HEK293 (cell line): ENCODE measurements at regions not wholly inside any gene's neighbourhood (a gene's known extent, or its start where the extent isn't known, plus 50 kb on each side); places are given as distances from the start of the nearest gene placed in this dataset.

ENCODE experiments used
- CTCF ChIA-PET: fragments of 350-600 bp; formaldehyde crosslinking; extraction: SDS; loops from one replicate; lab custom pipeline; 2021; ENCODE audit warnings: antibody characterized with exemption; lab: Yijun Ruan, JAX
- POLR2A ChIA-PET: fragments of 300-600 bp; formaldehyde crosslinking; extraction: SDS; loops from one replicate; lab custom pipeline; 2020; ENCODE audit warnings: antibody characterized with exemption, inconsistent platforms; lab: Yijun Ruan, JAX
- H3K27ac ChIP-seq: fragments of 200-500 bp; sonication (Bioruptor generic); 2 replicates; pipeline ENCODE4 v1.5.1; 2014; ENCODE audit warnings: low read depth, low read length, control low read depth, inconsistent platforms; ENCODE audit errors: extremely low read depth
- H3K36me3 ChIP-seq, 2 experiments: fragments of 200-500 bp in 1 of 2; sonication (Bioruptor generic) in 1 of 2; 1 replicate in 1 of 2; 2 replicates in 1 of 2; pipeline ENCODE4 v1.5.1; 2014 to 2017; ENCODE audit warnings: inconsistent platforms in 2 of 2, low read length in 2 of 2; ENCODE audit not compliant: control insufficient read depth in 2 of 2, insufficient read depth in 1 of 2
- H3K4me1 ChIP-seq: fragments of 200-500 bp; sonication (Bioruptor generic); 2 replicates; pipeline ENCODE4 v1.5.1; 2014; ENCODE audit warnings: mild to moderate bottlenecking, low read length, inconsistent platforms; ENCODE audit not compliant: control insufficient read depth, insufficient read depth
- H3K4me3 ChIP-seq: 2 replicates; pipeline ENCODE4 v1.5.1; 2011; ENCODE audit warnings: low read depth, mild to moderate bottlenecking, control low read depth, low read length, moderate library complexity
- H3K9me3 ChIP-seq: fragments of 200-500 bp; sonication (Bioruptor generic); 2 replicates; pipeline ENCODE4 v1.5.1; 2014; ENCODE audit warnings: low read depth, low read length, inconsistent platforms; ENCODE audit not compliant: control insufficient read depth, insufficient read depth
- KLF16 ChIP-seq: fragments of 450-650 bp; formaldehyde crosslinking; IDR thresholded peaks from 2 replicates; pipeline ENCODE4 v1.5.1; 2017; ENCODE audit warnings: missing biosample characterization, missing genetic modification characterization
- OSR2 ChIP-seq: fragments of 450-650 bp; formaldehyde crosslinking; IDR thresholded peaks from 2 replicates; pipeline ENCODE4 v1.5.1; 2016; ENCODE audit warnings: missing biosample characterization, missing genetic modification characterization
- PRDM1 ChIP-seq: fragments of 450-650 bp; formaldehyde crosslinking; IDR thresholded peaks from 2 replicates; pipeline ENCODE4; 2016; ENCODE audit warnings: missing biosample characterization, missing genetic modification characterization
- REPIN1 ChIP-seq: fragments of 450-650 bp; formaldehyde crosslinking; IDR thresholded peaks from 2 replicates; pipeline ENCODE4 v1.5.1; 2017; ENCODE audit warnings: missing biosample characterization, missing genetic modification characterization, low read depth
- SCRT2 ChIP-seq: fragments of 450-650 bp; formaldehyde crosslinking; IDR thresholded peaks from 2 replicates; pipeline ENCODE4 v1.5.1; 2016; ENCODE audit warnings: missing biosample characterization, missing genetic modification characterization
- WT1 ChIP-seq: fragments of 450-650 bp; formaldehyde crosslinking; IDR thresholded peaks from 2 replicates; pipeline ENCODE4 v1.5.1; 2016; ENCODE audit warnings: missing biosample characterization, missing genetic modification characterization
- ZBTB21 ChIP-seq: fragments of 450-650 bp; formaldehyde crosslinking; IDR thresholded peaks from 2 replicates; pipeline ENCODE4 v1.5.1; 2017; ENCODE audit warnings: missing biosample characterization, missing genetic modification characterization
- ZBTB49 ChIP-seq: fragments of 450-650 bp; formaldehyde crosslinking; IDR thresholded peaks from 2 replicates; pipeline ENCODE4 v1.5.1; 2016; ENCODE audit warnings: missing biosample characterization, missing genetic modification characterization, low read depth
- ZFP69B ChIP-seq: fragments of 450-650 bp; formaldehyde crosslinking; IDR thresholded peaks from 2 replicates; pipeline ENCODE4 v1.5.1; 2016; ENCODE audit warnings: missing biosample characterization, missing genetic modification characterization
- ZNF140 ChIP-seq: fragments of 450-650 bp; formaldehyde crosslinking; IDR thresholded peaks from 2 replicates; pipeline ENCODE4 v1.5.1; 2016; ENCODE audit warnings: missing biosample characterization, missing genetic modification characterization
- ZNF510 ChIP-seq: fragments of 450-650 bp; formaldehyde crosslinking; IDR thresholded peaks from 2 replicates; pipeline ENCODE4 v1.5.1; 2018; ENCODE audit warnings: mild to moderate bottlenecking, missing genetic modification characterization, missing biosample characterization; ENCODE audit not compliant: insufficient replicate concordance
- ZNF521 ChIP-seq: fragments of 450-650 bp; formaldehyde crosslinking; IDR thresholded peaks from 2 replicates; pipeline ENCODE4 v1.5.1; 2017; ENCODE audit warnings: missing biosample characterization, mild to moderate bottlenecking, missing genetic modification characterization
- ZSCAN30 ChIP-seq: fragments of 450-650 bp; IDR thresholded peaks from 2 replicates; pipeline ENCODE4 v1.5.1; 2018; ENCODE audit warnings: missing biosample characterization, mild to moderate bottlenecking, missing genetic modification characterization, moderate library complexity
- TF ChIP-seq, protein P1 (sequence below): fragments of 450-650 bp; formaldehyde crosslinking; IDR thresholded peaks from 2 replicates; pipeline ENCODE4 v1.5.1; 2017; ENCODE audit warnings: missing biosample characterization, missing genetic modification characterization
- TF ChIP-seq, protein P2 (sequence below): fragments of 450-650 bp; formaldehyde crosslinking; IDR thresholded peaks from 2 replicates; pipeline ENCODE4 v1.5.1; 2017; ENCODE audit warnings: missing biosample characterization, missing genetic modification characterization

GRCh38 chr1:82153752-82154151 is 353.0 kb downstream of the ADGRL2 start:
- no peak overlapping the region for H3K4me3 ChIP-seq
- H3K27ac ChIP-seq: no peak overlapping the region
- no peaks in the 10 kb centered on the region for H3K36me3 ChIP-seq
- ChIA-PET CTCF (interaction anchor here (0.7 kb wide), 1 partner anchor 317 kb away, joined by 4 read pairs; no protein-coding TSS in a partner anchor), POLR2A (no interaction called here)
- H3K4me1 ChIP-seq: no peaks in the 10 kb centered on the region
- TF ChIP-seq WT1 (no peak), REPIN1 (tag by site-specific recombination) (no peak), OSR2 (tag by site-specific recombination) (no peak), ZBTB49 (tag by site-specific recombination) (no peak)
- TF ChIP-seq, protein P1, sequence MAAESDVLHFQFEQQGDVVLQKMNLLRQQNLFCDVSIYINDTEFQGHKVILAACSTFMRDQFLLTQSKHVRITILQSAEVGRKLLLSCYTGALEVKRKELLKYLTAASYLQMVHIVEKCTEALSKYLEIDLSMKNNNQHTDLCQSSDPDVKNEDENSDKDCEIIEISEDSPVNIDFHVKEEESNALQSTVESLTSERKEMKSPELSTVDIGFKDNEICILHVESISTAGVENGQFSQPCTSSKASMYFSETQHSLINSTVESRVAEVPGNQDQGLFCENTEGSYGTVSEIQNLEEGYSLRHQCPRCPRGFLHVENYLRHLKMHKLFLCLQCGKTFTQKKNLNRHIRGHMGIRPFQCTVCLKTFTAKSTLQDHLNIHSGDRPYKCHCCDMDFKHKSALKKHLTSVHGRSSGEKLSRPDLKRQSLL: no peak
- H3K9me3 ChIP-seq: no peaks in the 10 kb centered on the region

- Histone ChIP-seq H3K9me3 (no peaks in the 10 kb centered on the region), H3K4me3 (no peak overlapping the region), H3K27ac (no peak overlapping the region), H3K4me1 (no peaks in the 10 kb centered on the region), H3K36me3 (no peaks in the 10 kb centered on the region)
- CTCF ChIA-PET: interaction anchor here (0.6 kb wide), 1 partner anchor 464 kb away, joined by 3 read pairs; no protein-coding TSS in a partner anchor
- POLR2A ChIA-PET: no interaction called here
- no peak for TF ChIP-seq ZBTB21 (tag by site-specific recombination)
- TF ChIP-seq PRDM1 (tag by site-specific recombination): peak; percentile 32; the same call in 1 of the 2 replicates
Measured at GRCh38 chr1:82153272-82153629, 352.5 kb downstream of the ADGRL2 start.

DNA sequence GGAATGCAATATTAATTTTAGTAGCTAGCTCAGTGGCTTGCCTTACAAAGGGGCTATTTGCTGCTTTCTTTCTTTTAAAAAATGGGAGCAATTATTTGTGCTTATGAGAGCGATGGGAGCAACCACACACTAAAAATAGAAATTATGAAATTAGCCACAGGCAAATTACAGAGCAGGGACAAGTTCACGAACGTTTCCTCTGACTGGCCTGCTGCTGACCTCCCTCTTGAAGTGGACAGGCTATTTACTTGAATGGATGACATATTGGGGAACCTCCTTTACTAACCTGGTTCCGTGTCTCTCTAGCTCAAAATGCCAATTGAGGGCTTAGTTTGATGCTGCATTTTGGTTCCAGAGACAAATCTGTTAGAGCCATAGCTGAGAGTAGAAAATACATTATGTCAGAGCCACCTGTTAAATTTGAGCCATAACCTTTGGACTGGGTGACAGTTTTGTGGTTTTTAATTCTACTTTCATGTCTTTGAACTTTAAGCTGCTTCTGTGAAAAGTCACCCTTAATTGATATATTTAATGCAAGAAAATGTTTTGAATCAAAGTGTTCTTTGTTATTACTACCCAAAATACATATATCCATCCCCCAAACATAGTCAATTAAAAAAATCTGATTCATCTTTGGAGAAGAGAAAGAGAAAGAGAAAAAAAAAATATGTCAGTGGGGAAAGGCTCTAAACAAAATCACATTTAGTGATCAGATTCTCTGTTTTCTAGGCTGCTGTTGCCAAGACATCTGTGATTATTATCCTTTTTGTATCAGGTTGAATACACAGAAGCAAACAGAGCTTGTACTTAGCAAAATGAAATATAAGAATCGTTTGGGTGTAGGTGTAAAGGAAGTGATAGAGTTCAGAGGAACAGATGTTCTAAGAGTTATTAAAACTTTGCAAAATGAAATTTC is 351.9 kb downstream of the ADGRL2 start:
- Histone ChIP-seq H3K36me3 (no peaks in the 10 kb centered on the region), H3K4me1 (no peaks in the 10 kb centered on the region), H3K4me3 (no peak overlapping the region), H3K9me3 (no peaks in the 10 kb centered on the region), H3K27ac (no peak overlapping the region)
- CTCF ChIA-PET: interaction anchor here (0.6 kb wide), 1 partner anchor 464 kb away, joined by 3 read pairs; no protein-coding TSS in a partner anchor
- POLR2A ChIA-PET: no interaction called here
- no peak for TF ChIP-seq ZNF140 (tag by site-specific recombination)
- TF ChIP-seq SCRT2: 0 out of 2 replicates have a peak, but pooled peaks have one; percentile 42

DNA sequence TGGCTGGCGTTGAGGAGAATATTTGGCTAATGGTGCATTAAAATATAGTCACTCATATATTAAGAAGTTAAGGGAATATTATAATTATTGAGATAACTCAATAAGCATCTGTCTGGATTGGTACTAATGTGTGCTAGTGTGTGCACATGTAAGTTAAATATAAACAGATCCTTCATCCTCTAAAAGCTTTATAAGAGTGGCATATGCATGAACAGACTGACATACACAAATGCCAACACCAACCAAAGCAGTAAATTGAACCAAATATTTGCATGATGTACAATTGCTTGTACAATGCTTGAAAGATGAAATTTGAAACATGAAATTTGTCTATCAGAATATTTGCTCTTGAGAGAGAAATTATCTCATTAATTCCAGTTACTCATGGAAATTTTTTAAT is 344.9 kb downstream of the ADGRL2 start:
- ChIA-PET POLR2A (no interaction called here), CTCF (no interaction called here)
- Histone ChIP-seq H3K9me3 (no peaks in the 10 kb centered on the region), H3K4me1 (no peaks in the 10 kb centered on the region), H3K27ac (no peak overlapping the region), H3K4me3 (no peak overlapping the region), H3K36me3 (no peaks in the 10 kb centered on the region)
- TF ChIP-seq ZFP69B (tag by site-specific recombination) (no peak), ZSCAN30 (tag by site-specific recombination) (no peak), ZNF510 (tag by site-specific recombination) (no peak), ZNF521 (no peak), KLF16 (tag by site-specific recombination) (no peak)
- TF ChIP-seq, protein P2, sequence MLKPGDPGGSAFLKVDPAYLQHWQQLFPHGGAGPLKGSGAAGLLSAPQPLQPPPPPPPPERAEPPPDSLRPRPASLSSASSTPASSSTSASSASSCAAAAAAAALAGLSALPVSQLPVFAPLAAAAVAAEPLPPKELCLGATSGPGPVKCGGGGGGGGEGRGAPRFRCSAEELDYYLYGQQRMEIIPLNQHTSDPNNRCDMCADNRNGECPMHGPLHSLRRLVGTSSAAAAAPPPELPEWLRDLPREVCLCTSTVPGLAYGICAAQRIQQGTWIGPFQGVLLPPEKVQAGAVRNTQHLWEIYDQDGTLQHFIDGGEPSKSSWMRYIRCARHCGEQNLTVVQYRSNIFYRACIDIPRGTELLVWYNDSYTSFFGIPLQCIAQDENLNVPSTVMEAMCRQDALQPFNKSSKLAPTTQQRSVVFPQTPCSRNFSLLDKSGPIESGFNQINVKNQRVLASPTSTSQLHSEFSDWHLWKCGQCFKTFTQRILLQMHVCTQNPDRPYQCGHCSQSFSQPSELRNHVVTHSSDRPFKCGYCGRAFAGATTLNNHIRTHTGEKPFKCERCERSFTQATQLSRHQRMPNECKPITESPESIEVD (tag by site-specific recombination): no peak
